ENCODE measurements at regions not wholly inside any gene's neighbourhood (a gene's known extent, or its start where the extent isn't known, plus 50 kb on each side); places are given as distances from the start of the nearest gene placed in this dataset.
"Not testable (repeated sequence)": the region's sequence is repeated elsewhere in the genome, so short reads cannot be mapped to it uniquely, and the experiment has no call there.

DNA sequence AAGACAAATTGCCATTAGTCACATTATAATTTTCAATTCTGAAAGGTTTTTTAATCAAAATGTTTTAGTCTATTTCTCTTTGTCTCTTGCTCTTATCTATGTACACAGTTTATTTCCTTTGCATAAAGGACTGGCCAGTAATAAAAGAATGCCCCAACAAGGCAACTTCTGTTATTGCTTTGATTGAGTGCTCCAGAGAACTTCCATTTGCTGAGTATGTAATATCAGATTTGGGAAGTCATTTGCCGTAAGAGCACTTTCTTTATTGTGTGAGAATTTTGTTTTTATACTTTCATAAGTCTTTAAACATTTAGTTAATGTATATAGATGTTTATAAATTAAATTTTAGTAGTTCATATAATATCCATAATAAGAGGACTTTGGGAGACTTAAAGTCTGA is 1140.4 kb downstream of the PCDH9 start:
- H3K9me3 ChIP-seq = peaks cover 0 to 6% (median 0%) of the 10 kb centered on the region in 3 donors
- 0 to 87% methylated on average over 1 of the region's 1 CpG for WGBS, 2 donors (ENCODE audit: low coverage in 1 of 2)
- H3K27ac ChIP-seq = no peak overlapping the region
- no peak for TF ChIP-seq EP300 (IDR thresholded peaks at IDR 0.05)
- TF ChIP-seq, protein P1, sequence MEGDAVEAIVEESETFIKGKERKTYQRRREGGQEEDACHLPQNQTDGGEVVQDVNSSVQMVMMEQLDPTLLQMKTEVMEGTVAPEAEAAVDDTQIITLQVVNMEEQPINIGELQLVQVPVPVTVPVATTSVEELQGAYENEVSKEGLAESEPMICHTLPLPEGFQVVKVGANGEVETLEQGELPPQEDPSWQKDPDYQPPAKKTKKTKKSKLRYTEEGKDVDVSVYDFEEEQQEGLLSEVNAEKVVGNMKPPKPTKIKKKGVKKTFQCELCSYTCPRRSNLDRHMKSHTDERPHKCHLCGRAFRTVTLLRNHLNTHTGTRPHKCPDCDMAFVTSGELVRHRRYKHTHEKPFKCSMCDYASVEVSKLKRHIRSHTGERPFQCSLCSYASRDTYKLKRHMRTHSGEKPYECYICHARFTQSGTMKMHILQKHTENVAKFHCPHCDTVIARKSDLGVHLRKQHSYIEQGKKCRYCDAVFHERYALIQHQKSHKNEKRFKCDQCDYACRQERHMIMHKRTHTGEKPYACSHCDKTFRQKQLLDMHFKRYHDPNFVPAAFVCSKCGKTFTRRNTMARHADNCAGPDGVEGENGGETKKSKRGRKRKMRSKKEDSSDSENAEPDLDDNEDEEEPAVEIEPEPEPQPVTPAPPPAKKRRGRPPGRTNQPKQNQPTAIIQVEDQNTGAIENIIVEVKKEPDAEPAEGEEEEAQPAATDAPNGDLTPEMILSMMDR (IDR thresholded peaks at IDR 0.05) = no peak
- no peak for TF ChIP-seq POLR2AphosphoS5 (IDR thresholded peaks at IDR 0.05)
- TF ChIP-seq POLR2A (IDR thresholded peaks at IDR 0.05) = no peak
- no peaks in the 10 kb centered on the region for H3K4me1 ChIP-seq
- no peaks in the 10 kb centered on the region for H3K27me3 ChIP-seq
- ATAC-seq = no peak
- H3K36me3 ChIP-seq = no peaks in the 10 kb centered on the region
- H3K4me3 ChIP-seq = no peak overlapping the region

DNA sequence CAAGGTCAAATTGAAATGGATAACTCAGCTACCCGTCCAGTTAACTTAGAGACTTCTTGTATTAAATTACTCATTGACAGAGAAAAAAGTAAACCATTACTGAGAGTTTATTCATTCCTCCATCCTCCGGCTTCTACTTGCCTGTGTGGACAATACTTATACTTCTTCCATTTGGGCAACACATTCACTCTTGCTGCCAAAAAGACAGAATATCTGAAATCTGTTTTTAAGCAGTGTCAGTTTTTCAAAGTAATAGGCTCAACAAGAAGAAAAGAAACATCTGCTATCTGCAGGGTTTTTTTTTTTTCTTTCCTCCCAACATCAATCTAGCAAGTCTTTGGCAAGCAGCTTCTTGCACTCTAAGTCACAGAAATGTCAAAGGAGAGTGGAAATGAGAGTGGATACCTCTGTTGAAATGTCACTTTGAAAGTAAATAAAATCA is 1142.8 kb downstream of the PCDH9 start:
- Histone ChIP-seq H3K4me1 (no peaks in the 10 kb centered on the region), H3K36me3 (no peaks in the 10 kb centered on the region), H3K9me3 (no peaks in the 10 kb centered on the region), H3K27ac (no peak overlapping the region), H3K27me3 (no peaks in the 10 kb centered on the region), H3K4me3 (no peak overlapping the region)
- no peak for ATAC-seq
- WGBS, 2 donors (ENCODE audit: low coverage in 1 of 2) = 13 to 15% methylated on average over 2 of the region's 2 CpGs
- TF ChIP-seq POLR2A (IDR thresholded peaks at IDR 0.05) (no peak), POLR2AphosphoS5 (IDR thresholded peaks at IDR 0.05) (no peak), EP300 (IDR thresholded peaks at IDR 0.05) (no peak)
- TF ChIP-seq, protein P1 (IDR thresholded peaks at IDR 0.05) = no peak

DNA sequence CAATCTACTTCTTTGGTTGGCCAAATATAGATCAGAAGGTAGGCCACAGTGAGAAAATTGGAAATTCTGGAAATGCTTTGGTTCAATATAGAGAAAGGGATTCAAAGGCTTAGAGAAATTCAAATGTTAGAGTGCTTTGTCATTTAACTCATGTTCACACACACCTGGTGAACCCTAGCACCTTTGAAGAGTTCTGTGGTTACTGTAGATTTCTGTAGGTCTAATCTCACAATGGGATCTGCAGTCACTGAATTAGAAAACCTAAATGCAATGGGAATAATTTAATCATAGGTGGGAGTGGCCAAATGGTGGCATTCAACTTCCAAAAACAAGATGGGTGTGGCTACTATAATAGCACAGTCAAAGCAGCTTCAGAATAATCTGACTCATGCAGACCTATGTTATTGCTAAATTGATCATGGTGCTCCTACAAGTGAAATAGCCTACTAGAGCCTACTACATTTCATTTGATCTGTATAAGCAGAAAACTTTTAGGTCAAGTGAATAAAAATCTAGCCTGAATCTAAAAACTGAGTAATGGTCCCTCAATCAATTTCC is 1152.9 kb downstream of the PCDH9 start:
- ATAC-seq = no peak
- Histone ChIP-seq H3K27ac (no peak overlapping the region), H3K36me3 (no peaks in the 10 kb centered on the region), H3K4me1 (no peaks in the 10 kb centered on the region), H3K4me3 (no peak overlapping the region), H3K9me3 (no peaks in the 10 kb centered on the region), H3K27me3 (no peaks in the 10 kb centered on the region)
- TF ChIP-seq EP300 (IDR thresholded peaks at IDR 0.05) (no peak), POLR2A (IDR thresholded peaks at IDR 0.05) (no peak), POLR2AphosphoS5 (IDR thresholded peaks at IDR 0.05) (no peak)
- TF ChIP-seq, protein P1 (IDR thresholded peaks at IDR 0.05) = no peak

DNA sequence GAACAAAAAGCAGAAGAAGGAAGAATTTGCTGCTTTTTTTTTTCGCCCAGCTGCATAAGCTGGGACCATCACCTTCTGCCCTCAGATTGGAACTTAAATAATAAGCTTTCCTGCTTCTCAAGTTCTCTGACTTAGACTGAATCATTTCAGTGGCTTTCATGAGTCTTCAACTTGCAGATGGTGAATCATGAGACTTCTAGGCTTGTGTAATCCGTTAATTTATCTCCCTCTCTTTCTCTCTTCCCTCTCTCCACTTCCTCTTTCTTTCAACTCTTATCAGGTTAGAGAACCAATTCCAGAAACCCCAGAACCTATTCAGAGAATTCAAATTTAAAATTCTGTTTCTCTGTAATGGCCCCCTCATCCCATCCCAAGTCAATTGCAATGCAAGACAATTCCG is 1153.7 kb downstream of the PCDH9 start:
- no peak overlapping the region for H3K4me3 ChIP-seq
- H3K27ac ChIP-seq = no peak overlapping the region
- no peak for TF ChIP-seq POLR2AphosphoS5 (IDR thresholded peaks at IDR 0.05)
- TF ChIP-seq, protein P1 (IDR thresholded peaks at IDR 0.05) = no peak
- TF ChIP-seq EP300 (IDR thresholded peaks at IDR 0.05) = no peak
- no peak for TF ChIP-seq POLR2A (IDR thresholded peaks at IDR 0.05)
- H3K36me3 ChIP-seq = no peaks in the 10 kb centered on the region
- WGBS, 2 donors (ENCODE audit: low coverage in 1 of 2) = 89 to 93% methylated on average over 3 of the region's 3 CpGs
- H3K27me3 ChIP-seq = no peaks in the 10 kb centered on the region
- ATAC-seq = no peak
- H3K4me1 ChIP-seq = no peaks in the 10 kb centered on the region
- no peaks in the 10 kb centered on the region for H3K9me3 ChIP-seq

DNA sequence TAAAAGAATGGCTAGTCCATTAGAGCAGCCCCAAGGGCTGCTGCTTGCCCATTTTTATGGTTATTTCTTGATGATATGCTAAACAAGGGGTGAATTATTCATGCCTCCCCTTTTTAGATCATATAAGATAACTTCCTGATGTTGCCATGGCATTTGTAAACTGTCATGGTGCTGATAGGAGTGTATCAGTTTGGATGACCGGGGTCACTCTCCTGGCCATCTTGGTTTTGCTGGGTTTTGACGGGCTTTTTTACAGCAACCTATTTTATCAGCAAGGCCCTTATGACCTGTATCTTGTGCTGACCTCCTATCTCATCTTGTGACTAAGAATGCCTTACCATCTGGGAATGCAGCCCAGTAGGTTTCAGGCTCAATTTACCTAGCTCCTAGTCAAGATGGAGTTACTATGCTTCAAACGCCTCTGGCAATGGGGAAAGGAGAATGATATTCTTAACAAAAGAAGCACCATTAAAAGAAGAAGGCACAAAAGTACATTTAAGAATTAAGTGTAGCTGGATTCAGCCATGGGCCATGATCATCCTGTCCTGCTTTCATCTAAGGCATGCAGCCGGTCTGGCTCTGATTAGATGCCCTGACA is 1156.0 kb downstream of the PCDH9 start:
- ATAC-seq = no peak

DNA sequence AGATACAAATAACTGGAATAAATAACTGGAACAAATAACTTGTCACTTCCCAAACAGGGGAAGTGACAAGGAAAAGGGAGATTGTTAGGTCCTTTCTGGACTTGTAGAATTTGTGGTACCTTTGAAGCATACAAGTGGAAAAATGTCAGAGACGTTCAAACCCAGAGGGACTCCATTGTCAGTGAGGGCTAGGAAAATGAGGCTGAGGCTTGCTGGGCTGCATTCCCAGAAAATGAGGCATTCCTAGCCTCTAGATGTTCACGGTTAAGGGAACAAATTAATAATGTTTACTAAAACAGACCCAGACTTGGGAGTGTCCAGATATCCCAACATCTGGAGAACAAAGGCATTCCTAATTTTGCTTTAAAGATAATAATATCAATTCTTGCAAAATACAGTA is 1158.0 kb downstream of the PCDH9 start:
- WGBS, 2 donors (ENCODE audit: low coverage in 1 of 2) = 24 to 30% methylated on average over 2 of the region's 2 CpGs
- H3K27ac ChIP-seq, H3K36me3 ChIP-seq, H3K4me3 ChIP-seq, H3K27me3 ChIP-seq, ATAC-seq, H3K9me3 ChIP-seq, H3K4me1 ChIP-seq: not testable (repeated sequence)

More for the DNA sequence above, 1156.0 kb downstream of the PCDH9 start:
- Histone ChIP-seq H3K4me1 (no peaks in the 10 kb centered on the region), H3K36me3 (no peaks in the 10 kb centered on the region), H3K4me3 (no peak overlapping the region), H3K27ac (no peak overlapping the region), H3K27me3 (no peaks in the 10 kb centered on the region), H3K9me3 (no peaks in the 10 kb centered on the region)
- TF ChIP-seq POLR2A (IDR thresholded peaks at IDR 0.05) = no peak
- WGBS, 2 donors (ENCODE audit: low coverage in 1 of 2) = 82 to 88% methylated on average over 4 of the region's 4 CpGs

Measured in gastroesophageal sphincter (tissue), 4 donors.